ENCODE measurements at regions not wholly inside any gene's neighbourhood (a gene's known extent, or its start where the extent isn't known, plus 50 kb on each side); places are given as distances from the start of the nearest gene placed in this dataset.
"Not testable (repeated sequence)": the region's sequence is repeated elsewhere in the genome, so short reads cannot be mapped to it uniquely, and the experiment has no call there.

- DNase-seq, result not testable (repeated sequence)
Measured at GRCh38 chr14:28401705-28402104, 364.9 kb upstream of the FOXG1 start.

GRCh38 chr14:28406196-28406595 is 360.4 kb upstream of the FOXG1 start:
- no peak for DNase-seq

GRCh38 chr14:28407031-28407825 is 359.4 kb upstream of the FOXG1 start:
- no peak for DNase-seq

- DNase-seq, result no peak
Measured at GRCh38 chr14:28407996-28408395, 358.6 kb upstream of the FOXG1 start.

- no peak for DNase-seq
Measured at GRCh38 chr14:28412077-28412476, 354.5 kb upstream of the FOXG1 start.

- no peak for DNase-seq
Measured at GRCh38 chr14:28426960-28427359, 339.6 kb upstream of the FOXG1 start.

GRCh38 chr14:28436821-28437220 is 329.8 kb upstream of the FOXG1 start:
- no peak for DNase-seq

- DNase-seq, result no peak
Measured at GRCh38 chr14:28461389-28461788, 305.2 kb upstream of the FOXG1 start.

- DNase-seq, result no peak
Measured at GRCh38 chr14:28467611-28468010, 299.0 kb upstream of the FOXG1 start.

GRCh38 chr14:28468191-28469151 is 298.1 kb upstream of the FOXG1 start:
- no peak for DNase-seq

- no peak for DNase-seq
Measured at GRCh38 chr14:28482251-28483040, 284.1 kb upstream of the FOXG1 start.

- DNase-seq, result no peak
Measured at GRCh38 chr14:28483506-28483905, 283.1 kb upstream of the FOXG1 start.

GRCh38 chr14:28488684-28489083 is 277.9 kb upstream of the FOXG1 start:
- DNase-seq, result no peak

- no peak for DNase-seq
Measured at GRCh38 chr14:28493516-28493915, 273.1 kb upstream of the FOXG1 start.

GRCh38 chr14:28494196-28494595 is 272.4 kb upstream of the FOXG1 start:
- DNase-seq, result no peak

- no peak for DNase-seq
Measured at GRCh38 chr14:28496364-28496763, 270.2 kb upstream of the FOXG1 start.

- no peak for DNase-seq
Measured at GRCh38 chr14:28502517-28502916, 264.1 kb upstream of the FOXG1 start.

- no peak for DNase-seq
Measured at GRCh38 chr14:28515571-28515970, 251.0 kb upstream of the FOXG1 start.

- DNase-seq, result no peak
Measured at GRCh38 chr14:28536889-28537288, 229.7 kb upstream of the FOXG1 start.

GRCh38 chr14:28542040-28542439 is 224.5 kb upstream of the FOXG1 start:
- DNase-seq, result no peak

GRCh38 chr14:28565345-28565744 is 201.2 kb upstream of the FOXG1 start:
- DNase-seq, result no peak

- DNase-seq, result no peak
Measured at GRCh38 chr14:28570391-28570790, 196.2 kb upstream of the FOXG1 start.

- no peak for DNase-seq
Measured at GRCh38 chr14:28571636-28572035, 195.0 kb upstream of the FOXG1 start.
